NCI-H526 (cell line): ENCODE measurements at regions not wholly inside any gene's neighbourhood (a gene's known extent, or its start where the extent isn't known, plus 50 kb on each side); places are given as distances from the start of the nearest gene placed in this dataset.
"Not testable (repeated sequence)": the region's sequence is repeated elsewhere in the genome, so short reads cannot be mapped to it uniquely, and the experiment has no call there.

Experiments used
- DNase-seq, 2 experiments: peaks; one replicate each; lab custom pipeline; 2025; lab: John Stamatoyannopoulos, UW

DNA sequence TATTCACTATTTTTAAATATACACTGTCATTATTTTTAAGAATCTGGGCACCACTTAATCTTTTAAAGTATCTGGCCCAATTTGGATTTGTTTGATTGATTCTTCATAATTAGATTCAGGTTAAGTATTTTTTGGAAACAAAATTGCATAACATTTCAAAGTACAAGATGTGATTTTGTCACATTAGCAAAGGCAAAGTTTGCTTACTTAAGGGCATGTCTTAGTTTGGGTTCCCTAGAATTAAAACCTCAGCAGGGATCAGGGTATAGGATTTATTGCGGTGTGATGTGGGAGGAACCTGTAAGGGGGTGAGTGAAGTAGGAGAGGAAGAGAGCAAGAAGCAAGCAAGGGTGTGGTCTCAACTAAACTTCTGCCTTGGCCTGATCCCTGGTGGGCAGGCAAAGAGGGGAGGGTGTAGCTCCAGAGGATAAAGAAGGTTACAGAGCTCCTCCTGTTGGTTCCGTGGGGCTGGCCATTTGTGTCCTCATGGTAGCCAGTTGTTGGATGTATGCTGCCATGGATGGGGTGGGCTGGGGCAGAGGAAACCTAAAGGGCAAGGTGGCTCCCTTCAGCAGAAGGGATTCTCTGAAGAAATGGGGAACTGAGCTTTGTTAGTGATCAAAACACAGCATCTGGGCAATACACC is 668.7 kb upstream of the SLC35B3 start:
- no peak for DNase-seq

GRCh38 chr6:9101920-9102319 is 666.6 kb upstream of the SLC35B3 start:
- no peak for DNase-seq

DNA sequence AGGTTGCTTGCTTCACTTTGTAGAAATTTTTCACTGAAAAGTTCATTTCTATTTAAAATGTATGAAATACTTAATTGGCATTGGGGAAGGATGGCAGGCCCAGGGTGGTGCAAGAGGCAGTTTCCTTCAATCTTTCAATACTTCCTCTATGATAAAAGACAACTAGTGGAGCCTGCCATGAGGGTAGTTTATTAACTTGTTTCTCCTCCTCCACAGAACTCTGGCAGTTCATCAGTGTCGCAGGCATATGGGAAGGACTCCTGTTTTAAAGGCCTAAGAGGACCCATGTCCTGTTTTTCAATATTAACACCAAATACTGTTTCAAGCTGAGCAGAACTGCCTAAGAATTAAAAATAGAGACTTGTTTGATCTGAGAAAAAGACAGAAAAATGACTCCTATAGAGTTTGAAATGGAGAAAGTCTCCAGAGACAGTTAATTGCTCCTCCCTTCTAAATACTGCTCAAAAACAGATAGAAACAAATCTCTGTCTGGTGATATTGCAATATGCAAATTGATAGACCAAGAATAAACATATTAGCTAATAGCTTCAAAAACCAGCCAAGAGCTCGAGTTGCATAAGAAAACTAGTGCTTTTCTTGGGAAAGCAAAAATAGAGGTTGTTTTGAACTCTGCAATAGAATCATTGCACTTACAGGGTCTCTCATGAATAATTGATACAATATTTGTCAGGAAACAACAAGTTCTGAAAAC is 665.7 kb upstream of the SLC35B3 start:
- no peak for DNase-seq

DNA sequence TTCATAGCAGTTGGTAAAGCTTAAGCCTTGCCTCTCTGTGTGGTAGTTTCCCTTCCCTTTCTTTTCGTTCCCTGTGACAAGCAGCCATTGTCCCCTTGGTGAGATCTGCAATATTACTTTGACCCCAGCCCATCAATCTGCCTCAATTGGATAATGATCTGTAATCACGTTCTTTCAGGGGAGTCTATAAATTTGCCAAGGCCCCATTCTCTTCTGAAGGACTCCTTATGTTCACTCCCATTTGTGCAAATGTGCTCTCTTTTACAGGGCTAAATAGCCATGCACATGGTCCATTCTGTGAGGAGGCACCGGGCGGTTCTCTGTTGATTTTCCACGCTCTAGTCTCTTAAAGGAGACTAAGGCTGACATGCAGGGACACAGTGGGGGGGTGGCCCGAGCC is 660.4 kb upstream of the SLC35B3 start:
- no peak for DNase-seq

- DNase-seq = no peak
These were observed 659.8 kb upstream of the SLC35B3 start for GRCh38 chr6:9095137-9095536.

- DNase-seq = no peak
These were observed 654.4 kb upstream of the SLC35B3 start for GRCh38 chr6:9089724-9090123.

DNA sequence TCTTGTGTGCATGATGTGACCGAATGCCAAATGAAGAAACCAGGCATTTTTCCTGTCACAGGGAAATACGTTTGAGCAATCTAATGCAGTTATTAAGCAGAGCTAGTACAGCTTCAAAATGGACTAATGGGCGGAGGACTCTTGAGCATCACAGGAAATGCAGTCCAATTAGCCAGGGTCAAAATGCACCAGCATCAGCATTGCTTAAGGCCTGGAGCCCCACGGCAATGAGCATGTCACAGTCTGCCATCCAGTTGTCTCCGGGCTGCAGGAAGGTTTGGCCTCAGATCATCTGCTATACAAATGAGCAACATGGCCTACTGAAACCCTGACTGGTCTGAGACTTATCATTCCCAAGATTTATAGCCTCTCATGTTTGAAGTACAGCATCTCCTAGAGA is 652.1 kb upstream of the SLC35B3 start:
- DNase-seq = no peak

- no peak for DNase-seq
These were observed 651.0 kb upstream of the SLC35B3 start for GRCh38 chr6:9086331-9086730.

- no peak for DNase-seq
These were observed 650.3 kb upstream of the SLC35B3 start for GRCh38 chr6:9085709-9086070.

- no peak for DNase-seq
These were observed 649.8 kb upstream of the SLC35B3 start for GRCh38 chr6:9085054-9085708.

GRCh38 chr6:9083108-9083507 is 647.8 kb upstream of the SLC35B3 start:
- DNase-seq = no peak

GRCh38 chr6:9066726-9067125 is 631.4 kb upstream of the SLC35B3 start:
- no peak for DNase-seq

GRCh38 chr6:9064156-9064555 is 628.8 kb upstream of the SLC35B3 start:
- DNase-seq = no peak

- no peak for DNase-seq
These were observed 627.3 kb upstream of the SLC35B3 start for GRCh38 chr6:9062596-9062995.

- DNase-seq = no peak
These were observed 622.6 kb upstream of the SLC35B3 start for GRCh38 chr6:9057937-9058336.

DNA sequence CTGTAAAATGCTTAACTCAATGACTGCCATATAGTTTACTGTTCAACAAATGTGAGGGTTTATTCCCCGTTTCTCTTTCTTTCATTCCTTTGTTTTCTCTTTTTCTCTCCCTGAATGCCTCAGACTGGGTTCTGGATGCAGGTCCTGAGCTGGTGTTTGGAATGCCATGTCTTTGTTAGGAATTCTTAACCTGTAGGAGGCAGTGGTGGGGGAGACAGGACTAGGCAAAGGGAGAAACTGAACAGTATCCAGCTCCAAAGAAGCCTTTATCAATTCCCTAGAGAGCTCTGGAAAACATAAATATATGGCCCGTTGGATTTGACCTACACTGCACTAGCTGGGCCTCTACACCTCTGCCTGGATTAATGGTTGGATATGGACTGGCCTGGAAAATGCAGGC is 621.2 kb upstream of the SLC35B3 start:
- no peak for DNase-seq

GRCh38 chr6:9044426-9044825 is 609.1 kb upstream of the SLC35B3 start:
- no peak for DNase-seq

GRCh38 chr6:9040718-9041117 is 605.4 kb upstream of the SLC35B3 start:
- no peak for DNase-seq

GRCh38 chr6:9039258-9039657 is 603.9 kb upstream of the SLC35B3 start:
- no peak for DNase-seq

DNA sequence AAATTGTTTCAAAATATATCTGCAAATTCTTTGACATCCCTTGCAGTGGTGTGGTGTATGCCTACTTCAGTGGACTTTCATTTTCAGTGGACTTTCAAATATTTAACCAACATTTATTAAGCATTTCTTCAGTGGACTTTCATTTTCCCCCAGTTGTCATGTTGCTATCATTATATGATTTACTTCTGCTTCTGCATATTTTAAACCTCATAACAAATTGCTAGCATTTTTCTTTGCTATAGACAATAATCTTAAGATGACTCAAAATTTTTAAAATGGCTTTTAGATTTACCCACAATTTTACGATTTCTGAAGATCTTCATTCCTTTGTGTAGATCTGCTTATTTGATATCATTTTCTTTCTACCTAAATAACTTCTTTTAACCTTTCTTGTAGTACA is 592.7 kb upstream of the SLC35B3 start:
- DNase-seq = no peak

DNA sequence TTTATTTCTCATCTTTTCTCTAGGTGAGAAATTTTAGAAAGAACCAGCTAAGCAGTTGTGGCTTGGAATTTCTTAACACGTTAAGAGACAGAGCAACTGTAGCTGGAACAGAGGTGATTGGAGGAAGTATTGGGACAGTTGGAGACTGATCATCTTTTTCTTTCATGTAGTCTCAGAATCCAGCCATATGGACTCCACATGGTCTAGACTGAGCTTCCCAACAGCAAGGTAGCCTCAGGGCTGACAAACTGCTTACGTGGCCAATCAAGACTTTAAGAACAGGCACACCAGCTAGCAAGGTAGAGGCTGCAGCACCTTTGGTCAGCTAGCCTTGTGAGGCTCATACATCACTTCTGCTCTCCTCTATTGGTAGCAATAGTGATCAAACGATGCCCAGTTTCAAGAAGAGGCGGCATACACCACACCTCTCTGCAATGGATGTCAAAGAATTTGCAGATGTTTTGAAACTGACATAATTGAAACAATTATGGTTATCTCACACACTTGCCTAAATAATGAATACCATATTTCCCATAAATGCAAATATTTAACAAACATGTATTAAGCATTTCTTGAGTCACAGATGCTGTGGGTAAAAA is 590.5 kb upstream of the SLC35B3 start:
- DNase-seq = no peak

GRCh38 chr6:9025228-9025627 is 589.9 kb upstream of the SLC35B3 start:
- no peak for DNase-seq

DNA sequence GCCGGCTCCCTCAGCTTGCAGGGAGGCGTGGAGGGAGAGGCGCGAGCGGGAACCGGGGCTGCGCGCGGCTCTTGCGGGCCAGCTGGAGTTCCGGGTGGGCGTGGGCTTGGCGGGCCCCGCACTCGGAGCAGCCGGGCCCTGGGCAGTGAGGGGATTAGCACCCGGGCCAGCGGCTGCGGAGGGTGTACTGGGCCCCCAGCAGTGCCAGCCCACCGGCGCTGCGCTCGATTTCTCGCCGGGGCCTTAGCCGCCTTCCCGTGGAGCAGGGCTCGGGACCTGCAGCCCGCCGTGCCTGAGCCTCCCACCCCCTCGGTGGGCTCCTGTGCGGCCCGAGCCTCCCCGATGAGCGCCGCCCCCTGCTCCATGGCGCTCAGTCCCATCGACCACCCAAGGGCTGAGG is 588.9 kb upstream of the SLC35B3 start:
- DNase-seq = not testable (repeated sequence)
